Activated naive CD4-positive, alpha-beta T cell treated with anti-CD3 and anti-CD28 coated beads for 36 hours (primary cell): ENCODE measurements at regions not wholly inside any gene's neighbourhood (a gene's known extent, or its start where the extent isn't known, plus 50 kb on each side); places are given as distances from the start of the nearest gene placed in this dataset.

Experiments used
- CTCF ChIA-PET: fragments of 350-600 bp; sonication (Branson Sonifier 250); formaldehyde crosslinking; loops from one replicate; lab custom pipeline; 2021; ENCODE audit warnings: antibody characterized with exemption; lab: Charles Lee
- DNase-seq: peaks from one replicate; pipeline ENCODE4 v3.0.0-alpha.2; 2020
- H3K27ac Mint-ChIP-seq: one replicate; pipeline ENCODE4 v1.8.0; 2021; ENCODE audit warnings: mild to moderate bottlenecking, mixed read lengths
- H3K27me3 Mint-ChIP-seq: one replicate; pipeline ENCODE4 v1.8.0; 2021; ENCODE audit warnings: low read depth, mixed read lengths
- H3K36me3 Mint-ChIP-seq: one replicate; pipeline ENCODE4 v1.8.0; 2021; ENCODE audit warnings: low read depth, mixed read lengths
- H3K4me1 Mint-ChIP-seq: one replicate; pipeline ENCODE4 v1.8.0; 2021; ENCODE audit warnings: low read depth, mixed read lengths
- H3K4me3 Mint-ChIP-seq: one replicate; pipeline ENCODE4 v1.8.0; 2021; ENCODE audit warnings: mild to moderate bottlenecking, moderate library complexity, mixed read lengths
- H3K9me3 Mint-ChIP-seq: one replicate; pipeline ENCODE4 v1.8.0; 2021; ENCODE audit warnings: mixed read lengths
- intact Hi-C: fragments of 100-400 bp; cut with micrococcal nuclease; formaldehyde crosslinking; loops from one replicate; pipeline ENCODE4 v1.15.1; 2023

- Mint-ChIP-seq H3K9me3 (no peaks in the 10 kb centered on the region), H3K4me1 (no peaks in the 10 kb centered on the region), H3K27me3 (peaks cover 22% of the 10 kb centered on the region), H3K36me3 (no peaks in the 10 kb centered on the region), H3K4me3 (no peak overlapping the region), H3K27ac (no peak overlapping the region)
- CTCF ChIA-PET: no interaction called here
- intact Hi-C loops: no loop called here
- DNase-seq: no peak
These were observed 836.5 kb downstream of the NTRK3 start for GRCh38 chr15:87420017-87420416.

GRCh38 chr15:87419344-87419743, 837.2 kb downstream of the NTRK3 start:
- peaks cover 22% of the 10 kb centered on the region for H3K27me3 Mint-ChIP-seq
- intact Hi-C loops: no loop called here
- H3K9me3 Mint-ChIP-seq: no peaks in the 10 kb centered on the region
- H3K27ac Mint-ChIP-seq: no peak overlapping the region
- no peak overlapping the region for H3K4me3 Mint-ChIP-seq
- H3K36me3 Mint-ChIP-seq: no peaks in the 10 kb centered on the region
- no peak for DNase-seq
- H3K4me1 Mint-ChIP-seq: no peaks in the 10 kb centered on the region
- CTCF ChIA-PET: no interaction called here

GRCh38 chr15:87416591-87417257, 839.8 kb downstream of the NTRK3 start:
- Mint-ChIP-seq H3K27me3 (peaks cover 12% of the 10 kb centered on the region), H3K27ac (no peak overlapping the region), H3K36me3 (no peaks in the 10 kb centered on the region), H3K4me1 (no peaks in the 10 kb centered on the region), H3K4me3 (no peak overlapping the region), H3K9me3 (no peaks in the 10 kb centered on the region)
- intact Hi-C loops: no loop called here
- DNase-seq: no peak
- CTCF ChIA-PET: no interaction called here

- DNase-seq: no peak
- no peaks in the 10 kb centered on the region for H3K36me3 Mint-ChIP-seq
- no peak overlapping the region for H3K27ac Mint-ChIP-seq
- H3K4me3 Mint-ChIP-seq: no peak overlapping the region
- no peaks in the 10 kb centered on the region for H3K4me1 Mint-ChIP-seq
- intact Hi-C loops: no loop called here
- CTCF ChIA-PET: no interaction called here
- no peaks in the 10 kb centered on the region for H3K9me3 Mint-ChIP-seq
- no peaks in the 10 kb centered on the region for H3K27me3 Mint-ChIP-seq
These were observed 847.6 kb downstream of the NTRK3 start for GRCh38 chr15:87408902-87409301.

GRCh38 chr15:87403973-87404372, 852.6 kb downstream of the NTRK3 start:
- intact Hi-C loops: no loop called here
- CTCF ChIA-PET: no interaction called here

GRCh38 chr15:87401973-87402372, 854.6 kb downstream of the NTRK3 start:
- Mint-ChIP-seq H3K4me3 (no peak overlapping the region), H3K27me3 (peaks cover 3% of the 10 kb centered on the region), H3K4me1 (no peaks in the 10 kb centered on the region), H3K36me3 (no peaks in the 10 kb centered on the region), H3K27ac (no peak overlapping the region), H3K9me3 (no peaks in the 10 kb centered on the region)
- DNase-seq: no peak
- CTCF ChIA-PET: no interaction called here
- intact Hi-C loops: no loop called here

More at GRCh38 chr15:87403973-87404372, 852.6 kb downstream of the NTRK3 start:
- Mint-ChIP-seq H3K27ac (no peak overlapping the region), H3K36me3 (no peaks in the 10 kb centered on the region), H3K9me3 (no peaks in the 10 kb centered on the region), H3K27me3 (no peaks in the 10 kb centered on the region), H3K4me3 (no peak overlapping the region), H3K4me1 (no peaks in the 10 kb centered on the region)
- no peak for DNase-seq

- no peaks in the 10 kb centered on the region for H3K36me3 Mint-ChIP-seq
- H3K27ac Mint-ChIP-seq: no peak overlapping the region
- H3K4me1 Mint-ChIP-seq: no peaks in the 10 kb centered on the region
- CTCF ChIA-PET: no interaction called here
- DNase-seq: no peak
- no peak overlapping the region for H3K4me3 Mint-ChIP-seq
- intact Hi-C loops: no loop called here
- peaks cover 10% of the 10 kb centered on the region for H3K9me3 Mint-ChIP-seq
- peaks cover 11% of the 10 kb centered on the region for H3K27me3 Mint-ChIP-seq
These were observed 861.9 kb downstream of the NTRK3 start for GRCh38 chr15:87394676-87395075.

GRCh38 chr15:87387766-87388165, 868.8 kb downstream of the NTRK3 start:
- Mint-ChIP-seq H3K27me3 (peaks cover 6% of the 10 kb centered on the region), H3K4me3 (no peak overlapping the region), H3K36me3 (no peaks in the 10 kb centered on the region), H3K27ac (no peak overlapping the region), H3K4me1 (no peaks in the 10 kb centered on the region), H3K9me3 (no peaks in the 10 kb centered on the region)
- CTCF ChIA-PET: interaction anchor here (1.0 kb wide), 1 partner anchor 77 kb away, joined by 8 read pairs; no protein-coding TSS in a partner anchor
- no peak for DNase-seq
- intact Hi-C loops: no loop called here

GRCh38 chr15:87374339-87374738, 882.2 kb downstream of the NTRK3 start:
- CTCF ChIA-PET: no interaction called here
- Mint-ChIP-seq H3K4me1 (no peaks in the 10 kb centered on the region), H3K27ac (no peak overlapping the region), H3K4me3 (no peak overlapping the region), H3K27me3 (peaks cover 20% of the 10 kb centered on the region), H3K36me3 (no peaks in the 10 kb centered on the region), H3K9me3 (peaks cover 9% of the 10 kb centered on the region)
- no peak for DNase-seq
- intact Hi-C loops: no loop called here

GRCh38 chr15:87369269-87369668, 887.3 kb downstream of the NTRK3 start:
- DNase-seq: no peak
- Mint-ChIP-seq H3K36me3 (no peaks in the 10 kb centered on the region), H3K4me1 (no peaks in the 10 kb centered on the region), H3K9me3 (peaks cover 4% of the 10 kb centered on the region), H3K27me3 (peaks cover 18% of the 10 kb centered on the region), H3K4me3 (no peak overlapping the region), H3K27ac (no peak overlapping the region)
- CTCF ChIA-PET: no interaction called here
- intact Hi-C loops: no loop called here

- H3K27me3 Mint-ChIP-seq: peaks cover 11% of the 10 kb centered on the region
These were observed 888.0 kb downstream of the NTRK3 start for GRCh38 chr15:87368511-87368910.

GRCh38 chr15:87365186-87365585, 891.4 kb downstream of the NTRK3 start:
- no peak for DNase-seq
- H3K36me3 Mint-ChIP-seq: no peaks in the 10 kb centered on the region
- peaks cover 4% of the 10 kb centered on the region for H3K9me3 Mint-ChIP-seq
- CTCF ChIA-PET: no interaction called here
- intact Hi-C loops: no loop called here
- peaks cover 2% of the 10 kb centered on the region for H3K27me3 Mint-ChIP-seq
- no peak overlapping the region for H3K4me3 Mint-ChIP-seq
- H3K27ac Mint-ChIP-seq: no peak overlapping the region
- H3K4me1 Mint-ChIP-seq: no peaks in the 10 kb centered on the region

More at GRCh38 chr15:87368511-87368910, 888.0 kb downstream of the NTRK3 start:
- Mint-ChIP-seq H3K9me3 (peaks cover 4% of the 10 kb centered on the region), H3K4me3 (no peak overlapping the region), H3K27ac (no peak overlapping the region), H3K36me3 (no peaks in the 10 kb centered on the region), H3K4me1 (no peaks in the 10 kb centered on the region)
- intact Hi-C loops: no loop called here
- no peak for DNase-seq
- CTCF ChIA-PET: no interaction called here

- Mint-ChIP-seq H3K36me3 (no peaks in the 10 kb centered on the region), H3K27me3 (peaks cover 2% of the 10 kb centered on the region), H3K4me1 (no peaks in the 10 kb centered on the region), H3K9me3 (no peaks in the 10 kb centered on the region), H3K27ac (no peak overlapping the region), H3K4me3 (no peak overlapping the region)
- intact Hi-C loops: no loop called here
- CTCF ChIA-PET: no interaction called here
- no peak for DNase-seq
These were observed 894.0 kb downstream of the NTRK3 start for GRCh38 chr15:87362531-87362930.
